Ovary (tissue), 7 donors: ENCODE measurements at regions not wholly inside any gene's neighbourhood (a gene's known extent, or its start where the extent isn't known, plus 50 kb on each side); places are given as distances from the start of the nearest gene placed in this dataset.
"Not testable (repeated sequence)": the region's sequence is repeated elsewhere in the genome, so short reads cannot be mapped to it uniquely, and the experiment has no call there.

Experiments used
- DNase-seq, 5 donors: peaks; one replicate each; pipeline ENCODE4 v3.0.0-alpha.2; 2019 to 2020
- H3K27ac ChIP-seq, 2 donors: fragments of 200-600 bp; one replicate each; pipeline versions ENCODE4 v1.5.1 to v1.8.0; 2019 to 2022
- H3K27me3 ChIP-seq: fragments of 200-600 bp; one replicate; pipeline ENCODE4 v1.8.0; 2022
- H3K36me3 ChIP-seq: fragments of 200-600 bp; sonication (generic); one replicate; pipeline ENCODE4 v1.5.1; 2019
- H3K4me1 ChIP-seq: one replicate; pipeline ENCODE4 v1.8.1; 2013; ENCODE audit warnings: mild to moderate bottlenecking, moderate library complexity; ENCODE audit not compliant: insufficient read depth
- H3K4me3 ChIP-seq: fragments of 200-600 bp; sonication (generic); one replicate; pipeline ENCODE4 v1.5.1; 2017
- H3K9me3 ChIP-seq, 2 donors: fragments of 200-600 bp in 1 of 2; sonication (generic) in 1 of 2; one replicate each; pipeline versions ENCODE4 v1.5.1 to v1.8.1; 2013 to 2019; ENCODE audit warnings: mild to moderate bottlenecking in 1 of 2, moderate library complexity in 1 of 2
- CTCF ChIP-seq, 3 donors: fragments of 450-650 bp in 2 of 3; fragments of 200-600 bp in 1 of 3; IDR thresholded peaks; one replicate each; pipeline versions ENCODE4 v1.5.1 to v1.8.0; 2016 to 2022; ENCODE audit warnings: antibody characterized with exemption in 3 of 3, mild to moderate bottlenecking in 1 of 3
- EP300 ChIP-seq: sonication (generic); formaldehyde crosslinking; IDR thresholded peaks from one replicate; pipeline ENCODE4 v1.6.1; 2017; ENCODE audit warnings: antibody characterized with exemption
- POLR2A ChIP-seq: fragments of 450-650 bp; IDR thresholded peaks from one replicate; pipeline ENCODE4 v1.6.1; 2017; ENCODE audit warnings: antibody characterized with exemption, mild to moderate bottlenecking, moderate library complexity
- WGBS, 3 donors: extraction: QIAGEN DNeasy Blood & Tissue Kit in 1 of 3; methylation state at CpG; one replicate each; pipeline versions ENCODE4 v1.1.5 to v1.1.7; 2013 to 2017; 5-methylcytosine and 5-hydroxymethylcytosine counted together
- intact Hi-C, 4 donors: fragments of 100-400 bp; cut with DNase I; formaldehyde crosslinking; loops; one replicate each; pipeline versions ENCODE4 v1.11.0 to v1.15.1; 2022 to 2023
- donor health status: DM: no; HTN: no; CAD: no; lungs with moderate emphysema.
- donor health status: DM: no; HTN: no; CAD: no.
- donor health status: Bipolar disorder and iron deficiency.
- donor health status: DM: no; HTN: no; CAD: no.
- donor health status: DM: yes; HTN: yes; CAD: no.

DNA sequence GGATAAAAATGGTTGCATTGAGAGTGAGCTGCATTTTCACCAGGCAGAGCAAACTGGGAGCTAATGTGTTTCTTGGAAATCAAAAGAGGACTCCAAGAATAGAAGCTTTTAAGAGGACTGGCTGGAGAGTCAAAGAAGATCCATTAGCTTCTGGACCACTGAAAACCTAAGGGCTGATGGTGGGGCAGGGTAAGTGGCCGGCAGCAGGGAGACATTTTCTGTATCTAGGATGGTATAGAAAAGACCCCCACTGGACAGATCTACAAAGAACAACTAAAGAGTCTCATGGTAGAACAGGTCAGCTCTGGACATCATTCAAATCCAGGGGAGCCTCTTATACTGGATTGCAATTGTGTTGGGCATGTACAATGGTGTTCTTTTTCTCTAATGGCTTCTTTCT lies 262.3 kb downstream of the PTGER3 start:
- 81 to 91% (median 84%) methylated on average over 1 of the region's 1 CpG for WGBS, 3 donors
- TF ChIP-seq EP300 (no peak), CTCF (IDR thresholded peaks at IDR 0.05) (no peak), POLR2A (no peak)
- no peak overlapping the region for H3K4me3 ChIP-seq
- intact Hi-C loops, result no loop called here
- no peaks in the 10 kb centered on the region for H3K27me3 ChIP-seq
- no peaks in the 10 kb centered on the region for H3K36me3 ChIP-seq
- H3K9me3 ChIP-seq, result no peaks in the 10 kb centered on the region
- no peak overlapping the region for H3K27ac ChIP-seq
- H3K4me1 ChIP-seq, result no peaks in the 10 kb centered on the region
- no peak for DNase-seq

GRCh38 chr1:70790232-70790923 lies 257.2 kb downstream of the PTGER3 start:
- H3K4me1 ChIP-seq, result no peaks in the 10 kb centered on the region
- TF ChIP-seq POLR2A (no peak), CTCF (IDR thresholded peaks at IDR 0.05) (no peak), EP300 (no peak)
- H3K27me3 ChIP-seq, result no peaks in the 10 kb centered on the region
- H3K36me3 ChIP-seq, result no peaks in the 10 kb centered on the region
- no peak for DNase-seq
- no peak overlapping the region for H3K4me3 ChIP-seq
- 85 to 89% (median 85%) methylated on average over 5 of the region's 5 CpGs for WGBS, 3 donors
- intact Hi-C loops, result no loop called here
- no peaks in the 10 kb centered on the region for H3K9me3 ChIP-seq
- H3K27ac ChIP-seq, result no peak overlapping the region

DNA sequence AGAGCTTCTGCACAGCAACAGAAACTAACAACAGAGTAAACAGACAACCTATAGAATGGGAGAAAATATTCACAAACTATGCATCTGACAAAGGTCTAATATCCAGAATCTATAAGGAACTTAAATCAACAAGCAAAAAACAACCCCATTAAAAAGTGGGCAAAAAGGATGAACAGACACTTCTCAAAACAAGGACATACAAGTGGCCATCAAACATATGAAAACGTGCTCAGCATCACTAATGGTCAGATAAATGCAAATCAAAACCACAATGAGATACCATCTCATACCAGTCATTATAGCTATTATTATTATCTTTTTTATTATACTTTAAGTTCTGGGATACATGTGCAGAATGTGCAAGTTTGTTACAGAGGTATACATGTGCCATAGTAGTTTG lies 252.6 kb downstream of the PTGER3 start:
- H3K4me1 ChIP-seq, H3K27me3 ChIP-seq, H3K27ac ChIP-seq, H3K36me3 ChIP-seq, H3K4me3 ChIP-seq, DNase-seq, intact Hi-C loops, H3K9me3 ChIP-seq: not testable (repeated sequence)
- WGBS, 3 donors, result 66 to 82% (median 80%) methylated on average over 1 of the region's 1 CpG

- H3K4me1 ChIP-seq, H3K9me3 ChIP-seq, H3K27ac ChIP-seq, intact Hi-C loops, H3K36me3 ChIP-seq, H3K27me3 ChIP-seq, H3K4me3 ChIP-seq, DNase-seq: not testable (repeated sequence)
- WGBS, 3 donors, result 82 to 88% (median 84%) methylated on average over 1 of the region's 1 CpG
Observed at GRCh38 chr1:70796298-70796697, 251.3 kb downstream of the PTGER3 start.

DNA sequence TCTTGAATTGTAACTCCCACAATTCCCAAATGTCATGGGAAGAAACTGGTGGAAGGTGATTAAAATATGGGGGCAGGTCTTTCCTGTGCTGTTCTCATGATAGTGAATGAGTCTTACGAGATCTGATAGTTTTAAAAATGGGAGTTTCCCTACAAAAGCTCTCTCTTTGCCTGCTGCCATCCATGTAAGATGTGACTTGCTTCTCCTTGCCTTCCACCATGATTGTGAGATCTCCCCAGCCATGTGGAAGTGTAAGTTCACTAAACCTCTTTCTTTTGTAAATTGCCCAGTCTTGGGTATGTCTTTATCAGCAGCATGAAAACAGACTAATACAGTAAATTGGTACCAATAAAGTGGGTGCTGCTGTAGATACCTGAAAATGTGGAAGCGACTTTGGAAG lies 245.0 kb downstream of the PTGER3 start:
- H3K9me3 ChIP-seq, H3K27ac ChIP-seq, DNase-seq, H3K4me3 ChIP-seq, H3K4me1 ChIP-seq, H3K36me3 ChIP-seq, intact Hi-C loops, H3K27me3 ChIP-seq: not testable (repeated sequence)
- 76 to 97% (median 77%) methylated on average over 2 of the region's 2 CpGs for WGBS, 3 donors

DNA sequence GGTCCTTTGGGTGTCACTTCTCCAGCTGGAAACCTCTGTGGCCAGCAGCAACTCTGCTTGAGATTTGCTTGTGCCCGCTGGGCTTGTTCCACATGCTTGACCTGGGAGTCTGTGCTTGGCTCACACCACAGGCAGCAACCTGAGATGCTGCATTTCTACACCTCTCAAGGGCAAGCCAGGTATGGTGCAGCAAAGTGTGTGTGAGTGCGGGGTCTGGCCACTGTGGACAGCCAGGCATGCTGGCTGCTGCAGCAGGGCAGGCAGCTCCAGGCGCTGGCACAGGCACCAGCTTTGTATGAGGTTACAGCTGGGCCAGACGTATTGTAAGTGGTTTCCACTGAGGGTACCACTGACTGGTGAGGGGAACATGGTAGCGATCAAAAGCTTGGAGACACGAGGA lies 242.0 kb downstream of the PTGER3 start:
- 83 to 90% (median 87%) methylated on average over 6 of the region's 6 CpGs for WGBS, 3 donors
- Histone ChIP-seq H3K9me3 (no peaks in the 10 kb centered on the region), H3K36me3 (no peaks in the 10 kb centered on the region), H3K4me1 (no peaks in the 10 kb centered on the region), H3K27me3 (no peaks in the 10 kb centered on the region), H3K27ac (no peak overlapping the region), H3K4me3 (no peak overlapping the region)
- no peak for DNase-seq
- intact Hi-C loops, result no loop called here
- no peak for TF ChIP-seq EP300
- TF ChIP-seq CTCF (IDR thresholded peaks at IDR 0.05), result no peak
- TF ChIP-seq POLR2A, result no peak
